NT2/D1 (cell line): ENCODE measurements at regions not wholly inside any gene's neighbourhood (a gene's known extent, or its start where the extent isn't known, plus 50 kb on each side); places are given as distances from the start of the nearest gene placed in this dataset.

Experiments used
- SUZ12 ChIP-seq: IDR thresholded peaks from 2 replicates; pipeline ENCODE4 v1.6.1; 2011; ENCODE audit not compliant: insufficient read length, insufficient read depth; ENCODE audit errors: extremely low read depth
- YY1 ChIP-seq: IDR thresholded peaks from 2 replicates; pipeline ENCODE4 v1.6.1; 2011; ENCODE audit not compliant: insufficient read length, insufficient read depth

DNA sequence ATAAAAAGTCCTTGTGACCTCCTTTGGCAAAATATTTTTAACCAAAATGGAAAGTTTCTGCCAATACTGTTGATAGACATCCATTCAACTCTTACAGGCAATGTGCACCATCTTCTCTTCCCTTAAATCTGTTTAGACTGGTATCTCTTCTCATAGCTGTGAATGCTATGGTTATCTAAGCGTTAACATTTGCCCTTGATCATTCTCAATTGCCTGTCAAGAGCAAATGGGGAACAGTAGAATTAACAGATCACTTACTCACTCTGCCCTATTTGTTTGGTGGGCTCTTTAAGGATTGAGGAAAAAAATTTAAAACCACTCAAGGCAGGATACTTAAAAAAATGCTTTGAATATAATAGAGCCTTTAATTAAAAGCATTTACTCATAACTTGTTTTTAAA, 808.4 kb downstream of the NXPH1 start:
- TF ChIP-seq SUZ12 (no peak), YY1 (no peak)
